Coronary artery (tissue), 2 donors: ENCODE measurements at regions not wholly inside any gene's neighbourhood (a gene's known extent, or its start where the extent isn't known, plus 50 kb on each side); places are given as distances from the start of the nearest gene placed in this dataset.
"Not testable (repeated sequence)": the region's sequence is repeated elsewhere in the genome, so short reads cannot be mapped to it uniquely, and the experiment has no call there.

ENCODE experiments used
- DNase-seq: peaks from one replicate; pipeline ENCODE4 v3.0.0-alpha.2; 2017; ENCODE audit warnings: low spot score
- H3K27ac ChIP-seq, 2 donors: fragments of 200-600 bp; sonication (generic); one replicate each; pipeline ENCODE4 v1.5.1; 2016 to 2019
- H3K4me3 ChIP-seq: fragments of 200-600 bp; sonication (generic); 2 replicates; pipeline ENCODE4 v1.5.1; 2016; ENCODE audit warnings: mild to moderate bottlenecking, moderate library complexity
- TF ChIP-seq, protein P1 (sequence below): fragments of 200-600 bp; sonication (generic); IDR thresholded peaks from one replicate; pipeline ENCODE4 v1.5.1; 2019; ENCODE audit warnings: antibody characterized with exemption

DNA sequence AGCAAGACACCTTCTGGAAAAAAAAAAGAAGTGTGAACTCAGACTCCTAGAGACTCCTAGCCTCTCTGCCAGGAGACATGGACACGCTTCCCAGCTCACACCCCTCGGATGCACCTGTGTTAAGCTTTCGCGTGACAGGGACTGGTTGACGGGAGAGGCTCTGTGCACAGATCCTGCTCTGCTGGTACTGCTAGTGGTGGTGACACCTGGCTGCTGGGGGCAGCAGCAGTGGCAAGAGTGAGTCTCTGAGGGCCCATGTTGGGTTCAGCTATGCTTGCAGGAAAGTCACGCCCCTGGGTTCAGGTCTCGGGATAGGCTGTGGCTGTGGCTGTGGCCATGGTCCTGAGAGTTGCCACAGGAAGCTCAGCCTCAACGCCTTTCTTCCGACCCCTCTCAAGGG lies 81.1 kb downstream of the XRCC2 start:
- TF ChIP-seq, protein P1, sequence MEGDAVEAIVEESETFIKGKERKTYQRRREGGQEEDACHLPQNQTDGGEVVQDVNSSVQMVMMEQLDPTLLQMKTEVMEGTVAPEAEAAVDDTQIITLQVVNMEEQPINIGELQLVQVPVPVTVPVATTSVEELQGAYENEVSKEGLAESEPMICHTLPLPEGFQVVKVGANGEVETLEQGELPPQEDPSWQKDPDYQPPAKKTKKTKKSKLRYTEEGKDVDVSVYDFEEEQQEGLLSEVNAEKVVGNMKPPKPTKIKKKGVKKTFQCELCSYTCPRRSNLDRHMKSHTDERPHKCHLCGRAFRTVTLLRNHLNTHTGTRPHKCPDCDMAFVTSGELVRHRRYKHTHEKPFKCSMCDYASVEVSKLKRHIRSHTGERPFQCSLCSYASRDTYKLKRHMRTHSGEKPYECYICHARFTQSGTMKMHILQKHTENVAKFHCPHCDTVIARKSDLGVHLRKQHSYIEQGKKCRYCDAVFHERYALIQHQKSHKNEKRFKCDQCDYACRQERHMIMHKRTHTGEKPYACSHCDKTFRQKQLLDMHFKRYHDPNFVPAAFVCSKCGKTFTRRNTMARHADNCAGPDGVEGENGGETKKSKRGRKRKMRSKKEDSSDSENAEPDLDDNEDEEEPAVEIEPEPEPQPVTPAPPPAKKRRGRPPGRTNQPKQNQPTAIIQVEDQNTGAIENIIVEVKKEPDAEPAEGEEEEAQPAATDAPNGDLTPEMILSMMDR, result no peak
- H3K27ac ChIP-seq, result no peak overlapping the region
- no peak overlapping the region for H3K4me3 ChIP-seq
- DNase-seq, result no peak

DNA sequence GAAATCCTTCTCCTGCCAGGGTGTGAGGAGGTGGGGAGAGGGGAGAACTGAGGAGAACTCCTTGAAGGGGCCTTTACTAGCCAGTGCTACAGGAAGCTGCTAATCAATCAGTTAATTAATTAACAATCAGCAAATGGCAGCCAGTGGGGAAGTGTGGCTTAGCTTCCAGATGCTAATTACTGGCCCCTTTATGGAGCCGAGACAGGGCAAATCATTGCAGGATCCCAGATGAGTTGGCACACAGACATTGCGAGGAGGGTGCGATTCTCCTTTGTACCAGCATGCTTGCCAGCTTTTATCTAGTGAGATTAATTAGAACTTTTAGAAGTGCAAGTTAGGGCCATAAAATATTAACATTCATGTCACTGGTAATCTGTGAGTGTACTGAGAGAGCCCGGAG lies 84.0 kb downstream of the XRCC2 start:
- DNase-seq, result no peak
- Histone ChIP-seq H3K4me3 (no peak overlapping the region), H3K27ac (no peak overlapping the region)
- TF ChIP-seq, protein P1, result no peak

DNA sequence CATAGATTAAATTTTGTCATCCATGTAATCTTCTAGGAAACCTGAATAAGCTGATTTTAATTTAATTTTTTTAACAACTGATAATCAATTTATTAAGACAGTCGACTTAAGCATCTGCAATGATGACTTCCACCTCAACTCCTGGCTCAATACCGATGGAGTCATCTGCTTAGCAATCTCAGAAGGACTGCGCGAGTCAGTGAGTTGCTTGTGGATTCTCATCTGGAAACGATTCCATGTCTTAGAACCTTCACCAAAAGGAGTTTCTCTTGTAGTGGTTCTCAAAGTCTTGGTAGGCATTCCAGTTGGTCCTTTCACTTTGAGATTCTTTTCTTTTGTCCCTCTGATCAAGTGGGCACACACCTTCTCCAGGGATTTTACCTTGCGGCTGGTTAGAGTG lies 85.5 kb downstream of the XRCC2 start:
- no peak overlapping the region for H3K27ac ChIP-seq
- TF ChIP-seq, protein P1, result no peak
- no peak for DNase-seq
- no peak overlapping the region for H3K4me3 ChIP-seq

DNA sequence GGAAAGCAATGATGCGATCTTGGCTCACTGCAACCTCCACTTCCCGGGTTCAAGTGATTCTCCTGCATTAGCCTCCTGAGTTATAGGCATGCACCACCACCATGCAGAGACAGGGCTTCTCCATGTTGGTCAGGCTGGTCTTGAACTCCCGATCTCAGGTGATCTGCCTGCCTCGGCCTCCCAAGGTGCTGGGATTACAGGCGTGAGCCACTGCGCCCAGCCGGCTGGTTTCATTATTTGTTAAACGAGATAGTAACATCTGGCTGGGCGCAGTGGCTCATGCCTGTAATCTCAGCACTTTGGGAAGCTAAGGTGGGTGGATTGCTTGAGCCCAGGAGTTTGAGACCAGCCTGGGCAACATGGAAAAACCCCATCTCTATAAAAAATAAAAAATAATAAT lies 86.1 kb downstream of the XRCC2 start:
- not testable (repeated sequence) for DNase-seq, H3K4me3 ChIP-seq, H3K27ac ChIP-seq

DNA sequence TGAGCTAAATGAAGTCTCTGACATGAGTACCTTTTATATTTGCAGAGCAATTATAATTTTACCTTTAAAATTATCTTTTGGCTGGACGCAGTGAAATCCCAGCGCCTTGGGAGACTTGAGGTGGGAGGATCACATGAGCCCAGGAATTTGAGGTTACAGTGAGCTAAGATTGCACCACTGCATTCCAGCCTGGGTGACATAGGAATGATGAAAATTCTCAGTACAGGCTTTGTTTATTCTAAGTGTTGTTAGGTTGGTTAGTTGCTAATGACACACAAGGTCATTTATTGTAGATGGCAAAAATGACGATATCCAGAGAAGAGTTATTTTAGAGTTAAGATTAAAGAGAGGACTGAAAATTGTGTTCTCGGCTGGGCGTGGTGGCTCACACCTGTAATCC lies 87.6 kb downstream of the XRCC2 start:
- no peak for DNase-seq
- Histone ChIP-seq H3K4me3 (no peak overlapping the region), H3K27ac (no peak overlapping the region)
- TF ChIP-seq, protein P1, result no peak

DNA sequence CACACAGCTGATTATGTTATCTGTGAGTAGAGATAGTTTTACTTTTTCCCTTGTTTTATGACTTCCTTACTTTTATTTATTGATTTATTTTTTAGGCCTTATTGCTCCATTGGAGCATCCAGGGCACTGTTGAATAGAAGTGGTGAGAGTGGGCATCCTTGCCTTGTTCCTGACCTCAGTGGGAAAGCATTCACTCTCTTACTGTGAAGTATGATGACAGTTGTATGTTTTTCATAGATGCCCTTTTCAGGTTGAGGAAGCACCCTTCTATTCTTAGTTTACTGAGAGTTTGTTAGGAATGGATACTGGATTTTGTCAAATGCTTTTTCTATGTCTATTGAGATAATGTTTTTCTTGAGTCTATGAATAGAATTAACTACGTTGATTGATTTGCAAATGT lies 88.6 kb downstream of the XRCC2 start:
- no peak for DNase-seq
- no peak overlapping the region for H3K4me3 ChIP-seq
- H3K27ac ChIP-seq, result no peak overlapping the region
- TF ChIP-seq, protein P1, result no peak

DNA sequence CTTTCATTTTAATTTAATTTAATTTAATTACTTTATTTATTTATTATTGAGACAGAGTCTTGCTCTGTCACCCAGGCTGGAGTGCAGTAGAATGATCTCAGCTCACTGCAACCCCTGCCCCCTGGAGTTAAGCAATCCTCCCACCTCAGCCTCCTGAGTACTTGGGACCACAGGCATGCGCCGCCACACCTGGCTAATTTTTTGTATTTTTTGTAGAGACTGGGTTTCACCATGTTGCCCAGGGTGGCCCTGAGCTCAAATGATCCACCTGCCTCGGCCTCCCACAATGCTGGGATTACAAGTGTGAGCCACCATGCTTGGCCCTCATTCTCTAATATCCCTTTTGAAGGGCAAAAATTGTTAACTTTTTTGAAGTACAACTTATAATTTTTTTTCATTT lies 92.9 kb downstream of the XRCC2 start:
- TF ChIP-seq, protein P1, result no peak
- Histone ChIP-seq H3K4me3 (no peak overlapping the region), H3K27ac (no peak overlapping the region)
- no peak for DNase-seq

DNA sequence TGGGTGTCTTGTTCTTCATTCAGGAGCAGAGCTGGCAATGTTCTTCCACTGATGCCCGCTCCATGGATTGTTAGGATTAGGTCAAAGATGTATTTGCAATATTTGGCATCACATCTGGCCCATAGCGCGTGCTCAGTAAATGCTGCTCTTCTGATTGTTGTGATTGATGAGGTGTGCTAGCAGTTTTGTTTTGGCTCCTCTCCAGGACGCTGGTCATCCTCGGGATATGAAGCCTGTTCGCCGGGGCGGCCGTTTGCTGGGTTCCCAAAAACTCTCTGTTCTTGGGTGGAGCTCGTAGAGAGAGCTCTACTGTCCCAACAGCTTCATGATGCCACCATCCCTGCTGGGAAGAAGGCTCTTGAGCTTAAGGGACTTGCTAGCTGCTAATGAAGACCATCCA lies 96.9 kb downstream of the XRCC2 start:
- Histone ChIP-seq H3K27ac (no peak overlapping the region), H3K4me3 (no peak overlapping the region)
- DNase-seq, result no peak
- TF ChIP-seq, protein P1, result no peak
